Effector memory CD8-positive, alpha-beta T cell (primary cell): ENCODE measurements at regions not wholly inside any gene's neighbourhood (a gene's known extent, or its start where the extent isn't known, plus 50 kb on each side); places are given as distances from the start of the nearest gene placed in this dataset.

Experiments used
- ATAC-seq: fragments of 150-1000 bp; cut with Tn5 transposase; replicated peaks from 2 replicates; pipeline ENCODE4 v1.10.0; 2021; ENCODE audit warnings: mild to moderate bottlenecking, moderate library complexity
- DNase-seq, 3 experiments: peaks; one replicate each; pipeline ENCODE4 v3.0.0; 2021
- H3K27ac Mint-ChIP-seq, 2 donors: one replicate each; pipeline ENCODE4 v1.8.0; 2022; ENCODE audit warnings: mild to moderate bottlenecking in 2 of 2, mixed read lengths in 2 of 2, moderate library complexity in 2 of 2
- H3K27me3 Mint-ChIP-seq, 2 donors: one replicate each; pipeline ENCODE4 v1.8.0; 2022; ENCODE audit warnings: mixed read lengths in 2 of 2
- H3K36me3 Mint-ChIP-seq: one replicate; pipeline ENCODE4 v1.8.0; 2022; ENCODE audit warnings: mild to moderate bottlenecking, moderate library complexity, mixed read lengths; ENCODE audit not compliant: insufficient read depth
- H3K4me1 Mint-ChIP-seq, 2 donors: one replicate each; pipeline ENCODE4 v1.8.0; 2022; ENCODE audit warnings: low read depth in 2 of 2, mixed read lengths in 2 of 2
- H3K4me3 Mint-ChIP-seq, 2 donors: one replicate each; pipeline ENCODE4 v1.8.0; 2022; ENCODE audit warnings: mild to moderate bottlenecking in 2 of 2, mixed read lengths in 2 of 2, moderate library complexity in 2 of 2
- H3K9me3 Mint-ChIP-seq, 2 donors: one replicate each; pipeline ENCODE4 v1.8.0; 2022; ENCODE audit warnings: mixed read lengths in 2 of 2

DNA sequence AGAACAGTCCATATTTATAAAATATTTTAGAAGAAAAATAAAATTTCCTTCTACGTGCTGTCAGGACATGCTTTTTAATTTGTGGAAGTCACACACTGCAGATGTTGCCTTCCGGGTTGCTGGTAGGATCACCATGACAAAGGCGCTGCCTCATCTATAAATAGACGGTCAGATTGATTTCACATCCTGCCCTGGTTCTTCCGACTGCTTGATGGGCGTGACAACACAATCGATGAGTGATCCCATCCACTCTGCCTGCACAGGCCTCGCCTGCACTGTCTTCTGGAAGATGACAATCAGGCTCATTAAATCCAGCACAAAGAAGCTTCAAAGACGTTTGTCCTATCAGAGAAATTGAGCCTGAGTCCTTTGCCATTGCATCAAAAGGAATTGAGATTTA, 318.9 kb upstream of the TRIB2 start:
- no peak for ATAC-seq
- Mint-ChIP-seq H3K4me3 (no peak overlapping the region), H3K27me3 (peaks cover 18 to 23% of the 10 kb centered on the region in 2 donors), H3K27ac (no peak overlapping the region), H3K36me3 (no peaks in the 10 kb centered on the region), H3K4me1 (no peaks in the 10 kb centered on the region), H3K9me3 (no peaks in the 10 kb centered on the region)
- no peak for DNase-seq

GRCh38 chr2:12399240-12399639, 317.5 kb upstream of the TRIB2 start:
- Mint-ChIP-seq H3K4me1 (no peaks in the 10 kb centered on the region), H3K27ac (no peak overlapping the region), H3K36me3 (no peaks in the 10 kb centered on the region), H3K9me3 (no peaks in the 10 kb centered on the region), H3K4me3 (no peak overlapping the region), H3K27me3 (peaks cover 18 to 23% of the 10 kb centered on the region in 2 donors)
- DNase-seq: no peak
- no peak for ATAC-seq

DNA sequence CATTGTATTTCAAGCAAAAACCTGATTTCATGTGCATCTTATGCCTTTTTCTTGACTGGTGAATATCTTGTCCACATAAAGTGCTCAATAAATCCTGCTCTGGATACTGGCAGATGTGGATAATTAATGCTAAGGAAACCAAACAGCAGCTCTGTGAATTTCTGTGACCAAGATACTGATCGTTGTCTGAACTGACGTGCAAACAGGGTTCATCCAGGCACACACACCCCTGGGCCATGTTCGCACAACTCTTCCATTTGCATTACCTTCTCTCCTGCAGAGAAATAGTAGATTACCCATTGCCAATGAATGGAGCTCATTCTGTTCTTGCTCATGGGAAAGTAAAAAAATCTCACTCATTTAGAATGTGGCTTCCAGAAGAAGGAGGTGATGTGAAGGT, 316.2 kb upstream of the TRIB2 start:
- peaks cover 18 to 23% of the 10 kb centered on the region in 2 donors for H3K27me3 Mint-ChIP-seq
- no peak for ATAC-seq
- H3K4me3 Mint-ChIP-seq: no peak overlapping the region
- no peaks in the 10 kb centered on the region for H3K9me3 Mint-ChIP-seq
- no peaks in the 10 kb centered on the region for H3K4me1 Mint-ChIP-seq
- H3K27ac Mint-ChIP-seq: no peak overlapping the region
- H3K36me3 Mint-ChIP-seq: no peaks in the 10 kb centered on the region
- no peak for DNase-seq

- DNase-seq: no peak
- no peak for ATAC-seq
- Mint-ChIP-seq H3K27me3 (peaks cover 11 to 18% of the 10 kb centered on the region in 2 donors), H3K9me3 (no peaks in the 10 kb centered on the region), H3K36me3 (no peaks in the 10 kb centered on the region), H3K4me3 (no peak overlapping the region), H3K27ac (no peak overlapping the region), H3K4me1 (no peaks in the 10 kb centered on the region)
These were observed 314.1 kb upstream of the TRIB2 start for GRCh38 chr2:12402440-12403139.

- H3K27ac Mint-ChIP-seq: no peak overlapping the region
- H3K4me1 Mint-ChIP-seq: no peaks in the 10 kb centered on the region
- no peaks in the 10 kb centered on the region for H3K9me3 Mint-ChIP-seq
- ATAC-seq: no peak
- DNase-seq: no peak
- H3K4me3 Mint-ChIP-seq: no peak overlapping the region
- peaks cover 11 to 18% of the 10 kb centered on the region in 2 donors for H3K27me3 Mint-ChIP-seq
- H3K36me3 Mint-ChIP-seq: no peaks in the 10 kb centered on the region
These were observed 312.2 kb upstream of the TRIB2 start for GRCh38 chr2:12404497-12404896.

- no peak overlapping the region for H3K4me3 Mint-ChIP-seq
These were observed 309.6 kb upstream of the TRIB2 start for GRCh38 chr2:12407160-12407559.

GRCh38 chr2:12412898-12413305, 303.8 kb upstream of the TRIB2 start:
- ATAC-seq: peak; percentile 75
- Mint-ChIP-seq H3K9me3 (no peaks in the 10 kb centered on the region), H3K36me3 (no peaks in the 10 kb centered on the region), H3K4me1 (peaks cover 8 to 17% of the 10 kb centered on the region in 2 donors), H3K27me3 (no peaks in the 10 kb centered on the region), H3K4me3 (no peak overlapping the region), H3K27ac (no peak overlapping the region)
- no peak for DNase-seq

More at GRCh38 chr2:12407160-12407559, 309.6 kb upstream of the TRIB2 start:
- H3K27me3 Mint-ChIP-seq: no peaks in the 10 kb centered on the region
- ATAC-seq (no peak), DNase-seq (no peak)
- H3K9me3 Mint-ChIP-seq: no peaks in the 10 kb centered on the region
- no peaks in the 10 kb centered on the region for H3K36me3 Mint-ChIP-seq
- no peak overlapping the region for H3K27ac Mint-ChIP-seq
- H3K4me1 Mint-ChIP-seq: no peaks in the 10 kb centered on the region

GRCh38 chr2:12415536-12415935, 301.2 kb upstream of the TRIB2 start:
- Mint-ChIP-seq H3K4me1 (peaks cover 13 to 17% of the 10 kb centered on the region in 2 donors), H3K27me3 (no peaks in the 10 kb centered on the region), H3K36me3 (no peaks in the 10 kb centered on the region), H3K4me3 (no peak overlapping the region), H3K9me3 (no peaks in the 10 kb centered on the region), H3K27ac (peak overlapping the region in 1 of 2 donors; percentile 62)
- DNase-seq (no peak), ATAC-seq (no peak)

DNA sequence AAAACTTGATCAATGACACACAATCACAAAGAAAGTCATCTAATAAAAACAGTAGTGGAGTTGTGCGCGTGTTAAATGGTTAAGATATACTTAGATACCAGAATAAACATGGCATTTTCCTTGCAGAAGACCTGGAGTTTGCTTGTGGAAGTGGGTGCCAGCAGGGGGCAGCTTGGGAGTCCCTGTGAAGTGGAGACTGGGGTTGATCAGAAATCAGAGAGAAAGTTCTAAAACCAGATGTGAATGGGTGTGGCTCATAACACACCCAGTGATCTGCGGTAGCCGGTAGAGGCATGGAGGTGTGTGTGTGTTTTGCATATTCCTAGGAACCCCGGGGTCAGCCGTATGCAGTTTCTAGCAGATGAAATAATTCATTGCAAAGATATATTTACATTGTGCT, 300.1 kb upstream of the TRIB2 start:
- DNase-seq (peak; percentile 43 to 53 (median 46)), ATAC-seq (peak; percentile 81)
- no peaks in the 10 kb centered on the region for H3K36me3 Mint-ChIP-seq
- peak overlapping the region in 1 of 2 donors; percentile 16 for H3K4me3 Mint-ChIP-seq
- peaks cover 15 to 22% of the 10 kb centered on the region in 2 donors for H3K4me1 Mint-ChIP-seq
- H3K9me3 Mint-ChIP-seq: no peaks in the 10 kb centered on the region
- H3K27ac Mint-ChIP-seq: peak overlapping the region; percentile 1 to 62
- no peaks in the 10 kb centered on the region for H3K27me3 Mint-ChIP-seq

- no peaks in the 10 kb centered on the region for H3K27me3 Mint-ChIP-seq
- ATAC-seq (no peak), DNase-seq (no peak)
- H3K4me3 Mint-ChIP-seq: no peak overlapping the region
- no peak overlapping the region for H3K27ac Mint-ChIP-seq
- H3K36me3 Mint-ChIP-seq: no peaks in the 10 kb centered on the region
- no peaks in the 10 kb centered on the region for H3K9me3 Mint-ChIP-seq
- H3K4me1 Mint-ChIP-seq: peaks cover 16 to 18% of the 10 kb centered on the region in 2 donors
These were observed 298.9 kb upstream of the TRIB2 start for GRCh38 chr2:12417786-12418185.

DNA sequence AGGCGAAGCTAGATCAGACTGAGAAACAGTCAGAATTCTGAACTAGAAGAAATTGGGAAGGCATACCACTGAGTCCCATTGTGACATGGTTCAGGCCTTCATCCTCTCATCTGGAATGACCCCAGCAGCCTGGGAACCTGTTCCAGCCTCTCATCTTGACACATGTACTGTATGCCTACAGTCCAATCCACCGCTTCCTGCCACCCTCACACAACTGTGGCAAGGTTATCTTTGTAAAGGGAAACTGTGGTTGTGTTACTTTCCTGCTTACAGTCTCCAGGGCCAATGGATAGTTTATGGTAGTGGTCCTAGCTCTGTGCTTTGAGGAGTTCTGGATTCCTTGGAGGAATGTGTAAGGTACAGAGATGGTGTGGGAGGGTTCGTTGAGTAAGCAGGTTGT, 296.9 kb upstream of the TRIB2 start:
- H3K36me3 Mint-ChIP-seq: no peaks in the 10 kb centered on the region
- H3K4me1 Mint-ChIP-seq: peaks cover 14 to 17% of the 10 kb centered on the region in 2 donors
- DNase-seq (no peak), ATAC-seq (no peak)
- no peaks in the 10 kb centered on the region for H3K9me3 Mint-ChIP-seq
- no peak overlapping the region for H3K27ac Mint-ChIP-seq
- no peak overlapping the region for H3K4me3 Mint-ChIP-seq
- no peaks in the 10 kb centered on the region for H3K27me3 Mint-ChIP-seq

DNA sequence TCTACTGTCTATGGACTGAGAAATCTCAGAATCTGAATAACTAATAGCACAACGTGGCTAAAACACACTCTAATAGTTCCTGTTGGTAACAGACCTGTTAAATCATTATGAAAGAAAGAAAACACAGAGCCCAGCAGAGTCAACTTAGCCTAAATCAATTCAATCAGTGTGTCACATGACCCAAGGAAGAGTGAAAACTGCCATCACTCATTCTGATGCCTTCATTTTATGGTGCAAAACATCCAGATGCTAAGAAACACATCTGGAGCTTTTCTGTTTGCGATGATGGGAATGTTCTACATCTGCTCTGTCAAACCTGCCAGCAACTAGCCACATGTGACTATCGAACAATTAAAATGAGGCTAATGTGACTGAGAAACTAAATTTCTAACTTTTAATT, 295.7 kb upstream of the TRIB2 start:
- Mint-ChIP-seq H3K4me3 (no peak overlapping the region), H3K4me1 (peaks cover 14 to 17% of the 10 kb centered on the region in 2 donors)

DNA sequence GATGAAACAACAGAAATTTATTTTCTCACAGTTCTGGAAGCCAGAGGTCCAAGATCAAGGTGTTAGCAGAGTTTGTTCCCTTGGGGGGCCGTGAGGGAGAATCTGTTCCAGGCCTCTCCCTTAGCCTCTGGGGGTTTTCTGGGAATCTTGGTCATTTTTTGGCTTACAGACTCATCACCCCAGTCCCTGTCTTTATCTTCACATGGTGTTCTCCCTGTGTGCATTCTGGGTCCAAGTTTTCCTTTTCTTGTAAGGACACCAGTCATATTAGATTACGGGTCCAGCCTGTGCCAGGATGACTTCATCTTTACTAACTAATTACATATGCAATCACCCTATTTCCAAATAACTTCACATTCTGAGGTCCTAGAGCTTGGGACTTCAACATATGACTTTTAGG, 292.5 kb upstream of the TRIB2 start:
- no peak for ATAC-seq
- Mint-ChIP-seq H3K36me3 (no peaks in the 10 kb centered on the region), H3K4me3 (no peak overlapping the region), H3K27ac (no peak overlapping the region), H3K27me3 (no peaks in the 10 kb centered on the region), H3K9me3 (no peaks in the 10 kb centered on the region), H3K4me1 (peaks cover 5 to 11% of the 10 kb centered on the region in 2 donors)
- DNase-seq: no peak

More for the DNA sequence above, 295.7 kb upstream of the TRIB2 start:
- H3K9me3 Mint-ChIP-seq: no peaks in the 10 kb centered on the region
- H3K27me3 Mint-ChIP-seq: no peaks in the 10 kb centered on the region
- DNase-seq (no peak), ATAC-seq (no peak)
- H3K36me3 Mint-ChIP-seq: no peaks in the 10 kb centered on the region
- H3K27ac Mint-ChIP-seq: no peak overlapping the region

GRCh38 chr2:12424809-12425208, 291.9 kb upstream of the TRIB2 start:
- H3K4me3 Mint-ChIP-seq: no peak overlapping the region
- no peaks in the 10 kb centered on the region for H3K9me3 Mint-ChIP-seq
- ATAC-seq (no peak), DNase-seq (no peak)
- peaks cover 5 to 10% of the 10 kb centered on the region in 2 donors for H3K4me1 Mint-ChIP-seq
- no peaks in the 10 kb centered on the region for H3K36me3 Mint-ChIP-seq
- no peaks in the 10 kb centered on the region for H3K27me3 Mint-ChIP-seq
- H3K27ac Mint-ChIP-seq: no peak overlapping the region
